ENCODE measurements at regions not wholly inside any gene's neighbourhood (a gene's known extent, or its start where the extent isn't known, plus 50 kb on each side); places are given as distances from the start of the nearest gene placed in this dataset.

DNA sequence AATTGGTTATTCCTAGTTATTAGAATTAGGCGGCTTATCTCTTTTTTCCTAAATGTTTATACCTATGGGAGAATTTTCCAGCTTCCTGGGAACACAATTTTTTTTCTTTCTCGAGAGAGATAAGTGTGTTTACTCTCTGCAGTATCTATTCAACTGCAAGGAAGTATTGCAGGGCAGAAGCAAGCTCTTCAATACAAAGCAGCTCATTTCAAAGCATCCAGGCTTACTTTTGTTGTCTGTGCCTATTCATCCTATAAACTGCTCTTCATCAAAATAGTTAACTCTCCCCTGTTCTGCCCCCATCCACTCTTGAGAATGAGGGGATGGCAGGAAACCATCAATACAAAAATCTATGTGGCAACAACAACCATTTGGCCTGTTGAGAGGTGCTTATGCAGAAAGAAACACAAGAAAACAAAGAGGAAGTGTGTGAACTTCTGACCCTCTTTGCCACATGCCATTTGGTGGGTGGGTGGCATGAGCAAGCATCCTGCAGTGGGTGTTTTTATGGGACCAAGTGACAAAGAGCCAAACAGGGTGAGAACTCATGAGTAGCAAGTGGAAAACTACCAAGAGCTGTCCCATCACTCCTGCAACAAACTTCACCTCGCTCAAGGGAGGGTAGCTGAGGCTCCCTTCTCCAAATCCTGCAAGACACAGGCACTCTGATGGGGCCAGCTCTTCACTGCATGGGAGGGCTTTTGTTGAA lies 50.6 kb upstream of the MRPS6 start:
- DNase-seq = no peak

DNA sequence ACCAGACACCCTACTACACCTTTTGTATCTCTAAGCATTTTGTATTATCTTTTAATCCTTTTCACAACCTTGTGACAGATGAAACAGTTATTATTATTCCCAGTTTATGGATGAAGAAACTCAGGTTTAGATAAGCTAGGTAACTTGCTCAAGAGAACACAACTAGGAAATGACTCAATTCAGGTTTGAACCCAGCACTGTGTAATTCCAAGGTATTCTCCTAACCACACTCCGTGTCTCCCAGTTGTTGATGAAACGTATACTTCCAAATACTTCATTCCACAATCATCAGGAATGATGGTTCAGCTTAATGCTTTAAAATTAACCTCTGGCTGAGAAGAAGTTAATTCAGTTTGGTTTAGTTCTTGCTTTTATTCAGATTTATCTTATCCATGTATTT lies 51.7 kb upstream of the MRPS6 start:
- DNase-seq = no peak

DNA sequence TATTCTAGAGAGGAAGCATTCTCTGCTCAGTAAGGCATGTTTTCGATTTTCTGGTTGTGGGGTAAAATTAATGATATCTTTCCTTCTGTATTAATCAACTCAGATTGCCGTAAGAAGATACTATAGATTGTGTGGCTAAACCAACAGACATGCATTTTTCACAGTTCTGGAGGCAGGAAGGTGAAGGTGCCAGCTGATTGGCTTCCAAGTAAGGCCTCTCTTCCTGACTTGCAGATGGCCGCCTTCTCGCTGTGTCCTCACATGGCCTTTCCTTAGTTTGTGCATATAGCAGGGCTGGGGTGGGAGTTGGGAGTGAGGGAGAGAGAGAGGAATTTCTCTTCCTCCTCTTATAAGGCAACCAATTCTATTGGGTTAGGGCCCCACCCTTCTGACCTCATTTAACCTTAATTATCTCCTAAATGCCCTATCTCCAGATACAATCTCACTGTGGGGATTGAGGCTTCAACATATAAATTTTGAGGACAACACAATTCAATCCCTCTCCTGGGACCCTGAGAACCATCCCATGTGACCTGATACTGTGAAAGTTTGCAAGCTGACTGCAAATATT lies 52.3 kb upstream of the MRPS6 start:
- no peak for DNase-seq

DNA sequence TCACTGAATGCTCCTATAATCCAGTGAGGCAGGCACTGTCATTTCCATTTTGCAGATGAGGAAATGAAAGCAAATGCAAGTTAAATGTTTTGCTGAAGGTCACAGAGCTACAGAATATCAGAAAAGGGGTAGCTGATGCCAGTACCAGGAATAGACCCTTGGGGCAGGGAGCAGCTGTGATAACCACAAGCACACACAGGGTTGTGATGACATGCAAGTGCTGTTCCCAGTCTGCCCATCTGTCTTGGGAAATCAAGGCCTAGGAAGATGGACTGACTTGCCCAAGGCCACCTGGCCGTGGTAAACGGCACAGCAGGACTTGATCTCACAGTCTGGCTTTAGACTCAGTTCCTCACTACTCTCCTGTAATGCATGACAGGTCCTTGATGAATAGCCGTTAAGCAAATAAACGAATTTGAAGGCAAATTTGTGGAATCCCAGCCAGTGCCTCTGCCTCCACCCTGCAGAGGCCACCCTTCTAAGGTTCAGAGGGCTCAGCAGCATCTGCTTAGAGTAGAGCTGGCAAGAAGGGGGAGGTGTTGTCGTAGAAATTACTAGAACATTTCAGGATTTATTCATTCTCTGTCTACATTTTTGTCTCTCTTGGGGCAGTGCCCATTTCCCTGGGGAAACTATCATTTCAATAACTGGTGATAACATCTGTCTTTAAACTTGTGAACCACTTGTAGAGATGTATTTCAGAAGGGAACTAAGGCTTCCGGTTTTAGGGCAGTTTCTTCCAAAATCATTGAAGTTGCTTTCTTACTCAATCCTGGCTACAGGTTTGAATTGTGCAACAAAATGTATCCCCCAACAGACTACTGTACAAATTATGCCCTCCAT lies 53.2 kb upstream of the MRPS6 start:
- DNase-seq = no peak

DNA sequence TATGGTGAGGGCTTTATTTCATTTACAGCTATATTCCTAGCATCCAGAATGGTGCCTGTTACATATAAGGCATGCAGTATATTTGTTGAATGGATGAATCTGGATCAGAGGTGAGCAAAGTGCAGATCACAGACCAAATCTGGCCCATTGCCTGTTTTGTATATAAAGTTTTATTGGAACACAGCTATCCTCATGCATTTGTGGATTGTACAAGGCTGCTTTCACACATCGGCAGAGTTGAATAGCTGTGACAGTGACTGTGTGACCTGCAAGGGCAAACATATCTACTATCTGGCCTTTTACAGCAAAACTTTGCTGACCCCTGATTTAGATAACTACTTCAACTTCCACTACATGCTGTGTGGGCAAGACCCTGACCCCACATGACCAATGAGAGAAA lies 54.0 kb upstream of the MRPS6 start:
- DNase-seq = no peak

DNA sequence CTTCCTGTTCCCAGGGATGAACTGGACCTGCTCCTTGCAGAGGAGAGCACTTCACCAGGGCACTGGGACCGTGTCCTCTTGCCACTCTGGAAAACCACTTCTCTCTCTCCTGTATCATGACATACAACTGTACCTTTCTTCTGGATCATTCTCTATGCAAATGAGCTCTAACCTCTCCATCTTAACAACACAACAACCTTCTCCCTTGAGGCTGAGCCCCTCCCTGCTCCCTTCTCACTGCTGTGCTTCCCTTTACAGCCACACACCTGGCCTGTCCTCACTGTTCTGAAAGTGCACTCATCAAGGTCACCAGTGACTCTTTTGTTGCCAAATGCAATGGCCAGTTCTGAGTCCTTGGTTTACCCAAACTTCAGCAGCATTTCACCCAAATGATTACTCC lies 54.5 kb upstream of the MRPS6 start:
- no peak for DNase-seq

DNA sequence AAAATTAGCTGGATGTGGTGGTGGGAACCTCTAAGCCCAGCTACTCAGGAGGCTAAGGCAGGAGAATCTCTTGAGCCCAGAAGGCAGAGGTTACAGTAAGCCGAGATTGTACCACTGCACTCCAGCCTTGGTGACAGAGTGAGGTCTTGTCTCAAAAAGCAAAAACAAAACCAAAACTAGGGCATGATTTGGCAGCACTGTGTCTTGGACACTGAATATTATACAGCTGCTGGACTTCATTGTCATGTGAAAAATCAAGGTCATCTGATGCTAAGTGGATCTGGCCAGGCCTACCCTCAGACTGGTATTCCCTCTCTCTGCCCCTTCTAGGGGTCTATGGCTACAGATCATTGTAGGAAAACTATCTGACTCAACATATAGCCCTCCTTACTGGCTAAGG lies 55.2 kb upstream of the MRPS6 start:
- no peak for DNase-seq

DNA sequence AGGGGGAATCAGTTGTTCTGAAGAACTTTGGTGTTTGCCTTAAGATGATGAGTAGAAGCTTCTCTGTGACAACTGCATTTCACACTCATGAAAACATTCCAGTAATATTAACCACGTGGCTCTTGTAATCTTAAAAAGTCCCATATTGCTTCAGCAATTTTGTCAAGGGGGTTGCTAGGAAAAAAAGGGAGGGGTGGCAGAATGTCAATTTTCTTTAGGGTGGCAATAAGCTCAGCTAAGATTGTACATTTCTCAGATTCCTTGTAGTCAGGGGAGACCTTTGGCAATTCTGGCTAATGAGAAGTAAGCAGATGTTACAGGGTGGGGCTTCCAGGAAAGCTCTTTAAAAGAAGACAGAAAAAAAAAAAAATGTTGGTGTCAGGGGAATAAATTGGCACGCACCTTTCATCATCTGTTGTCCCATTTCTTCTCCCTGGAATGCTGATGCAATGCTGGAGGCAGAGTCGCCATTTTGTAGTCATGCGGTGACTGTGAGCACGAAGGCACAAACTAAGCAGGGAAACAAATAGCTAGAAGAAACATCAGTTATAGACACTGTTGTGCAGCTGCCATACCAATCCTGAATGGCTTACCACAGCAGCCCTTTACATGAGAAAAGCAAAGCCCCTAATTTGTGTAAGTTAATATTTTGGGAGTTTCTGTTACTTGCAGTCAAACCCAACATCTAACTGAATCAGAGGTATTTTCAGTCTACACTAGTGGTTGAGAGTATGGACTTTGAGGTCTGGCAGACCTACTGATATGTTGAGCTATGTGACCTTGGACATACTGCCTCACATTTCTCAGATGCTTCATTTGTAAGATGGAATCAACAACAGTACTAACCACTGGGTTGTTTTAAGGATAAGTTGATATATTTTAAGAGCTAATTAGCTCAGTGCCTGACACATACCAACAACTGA lies 56.1 kb upstream of the MRPS6 start:
- DNase-seq = no peak

DNA sequence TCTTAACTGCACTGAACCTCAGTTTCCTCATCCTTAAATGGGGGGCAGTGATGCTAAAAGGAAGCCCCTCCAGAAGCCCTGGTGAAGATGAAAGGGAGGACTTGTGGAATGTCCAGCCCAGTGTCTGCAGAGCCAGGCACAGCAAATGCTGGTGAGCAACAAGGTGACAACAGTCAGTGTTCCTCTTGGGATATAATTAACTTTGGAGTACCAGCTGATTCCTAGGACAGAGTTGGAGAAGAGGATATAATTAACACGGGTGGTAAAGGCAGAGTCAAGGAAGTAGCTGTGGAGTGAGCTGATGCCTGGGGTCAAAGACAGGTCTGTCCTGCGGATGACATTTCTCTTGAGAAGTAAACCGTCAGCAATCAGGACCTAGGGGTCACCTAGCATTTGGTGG lies 60.7 kb upstream of the MRPS6 start:
- no peak for DNase-seq

DNA sequence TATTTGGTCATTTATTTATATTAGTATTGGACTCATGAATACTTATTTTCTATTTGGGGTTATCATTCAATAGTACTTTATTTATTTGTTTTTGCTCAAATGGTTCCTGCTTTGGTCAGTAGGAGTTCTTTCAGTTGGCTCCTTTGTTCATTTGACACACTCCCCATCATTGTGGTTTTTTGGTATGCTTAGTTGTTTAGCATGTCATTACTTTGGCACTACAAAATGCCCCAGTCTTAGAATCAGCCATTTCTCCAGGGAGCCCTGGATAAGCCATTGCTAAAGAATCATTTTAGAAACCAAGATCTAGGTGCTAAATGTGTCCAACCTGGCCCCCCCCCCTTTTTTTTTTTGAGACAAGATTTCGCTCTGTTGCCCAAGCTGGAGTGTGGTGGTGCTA lies 61.7 kb upstream of the MRPS6 start:
- DNase-seq = no peak

DNA sequence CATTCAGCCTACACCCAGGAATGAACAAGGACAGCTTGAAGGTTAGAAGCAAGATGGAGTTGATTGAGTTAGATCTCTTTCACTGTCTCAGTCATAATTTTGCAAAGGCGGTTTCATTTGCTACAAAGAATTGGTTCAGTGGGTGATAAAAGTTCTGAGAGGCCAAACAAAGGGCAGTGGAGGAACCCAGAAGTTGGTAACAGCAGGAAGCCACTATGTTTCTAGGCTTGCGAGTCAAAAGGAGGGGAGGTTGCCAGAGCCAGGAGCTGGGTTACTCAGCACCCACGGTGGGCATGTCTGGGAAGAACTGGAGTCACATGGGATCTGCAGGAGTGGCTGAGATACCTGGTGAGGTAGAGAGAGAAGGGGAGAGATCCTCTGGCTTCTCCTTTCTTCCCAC lies 64.2 kb upstream of the MRPS6 start:
- no peak for DNase-seq

DNA sequence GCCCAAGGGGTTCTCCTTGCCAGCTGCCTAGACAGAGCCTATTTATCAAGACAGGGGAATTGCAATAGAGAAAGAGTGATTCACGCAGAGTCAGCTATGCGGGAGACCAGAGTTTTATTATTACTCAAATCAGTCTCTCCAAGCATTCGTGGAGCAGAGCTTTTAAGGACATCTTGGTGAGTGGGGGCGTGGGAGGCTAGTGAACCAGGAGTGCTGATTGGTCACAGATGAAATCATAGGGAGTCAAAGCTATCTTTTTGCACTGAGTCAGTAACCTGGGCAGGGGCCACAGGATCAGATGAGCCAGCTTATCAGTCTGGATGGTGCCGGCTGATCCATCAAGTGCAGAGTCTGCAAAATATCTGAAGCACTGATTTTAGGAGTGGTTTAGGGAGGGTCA lies 64.8 kb upstream of the MRPS6 start:
- DNase-seq = no peak

DNA sequence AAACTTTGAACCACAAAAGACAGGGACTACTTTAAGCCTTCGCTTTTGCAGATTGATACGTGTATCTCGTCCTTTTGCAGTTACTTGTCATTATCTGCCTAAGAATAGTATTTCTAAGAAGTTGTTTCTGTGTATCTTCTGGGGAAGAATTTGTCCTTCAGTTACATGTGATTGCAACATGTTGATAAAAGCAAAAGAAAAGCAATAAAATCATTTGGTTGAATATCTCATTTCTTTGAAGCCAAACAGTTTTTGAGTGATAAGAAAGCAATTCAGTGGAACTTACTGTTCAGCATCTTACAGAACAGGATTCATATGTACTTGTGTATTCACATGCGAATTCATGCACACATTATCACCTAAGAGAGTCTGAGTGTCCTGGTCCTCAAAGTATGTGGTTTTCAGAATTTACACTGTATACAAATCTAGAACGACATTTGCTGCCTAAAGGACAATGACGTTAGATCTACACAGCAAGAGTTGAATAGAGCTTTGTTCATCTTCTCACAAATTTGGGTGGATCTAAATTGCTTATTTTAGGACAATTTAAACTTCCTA lies 66.7 kb upstream of the MRPS6 start:
- DNase-seq = no peak

DNA sequence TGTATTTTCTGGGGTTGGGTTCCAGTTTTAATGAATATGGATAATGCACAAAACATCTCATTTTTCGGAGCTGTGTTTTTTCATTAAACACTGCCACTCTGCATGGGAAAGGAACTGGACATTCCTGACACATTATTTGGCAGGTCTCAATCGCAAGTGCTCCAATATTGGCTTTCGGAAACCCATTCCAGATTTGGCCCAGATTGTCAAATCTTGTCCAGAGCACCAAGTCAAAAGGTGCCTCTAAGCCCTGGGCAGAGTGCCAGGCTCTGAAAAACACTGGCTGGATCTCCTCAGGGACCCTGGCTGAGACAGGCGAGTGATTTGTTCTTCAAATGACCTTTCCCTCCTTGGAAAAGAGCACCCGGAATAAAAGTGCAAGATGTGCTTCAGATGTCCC lies 68.4 kb upstream of the MRPS6 start:
- no peak for DNase-seq

DNA sequence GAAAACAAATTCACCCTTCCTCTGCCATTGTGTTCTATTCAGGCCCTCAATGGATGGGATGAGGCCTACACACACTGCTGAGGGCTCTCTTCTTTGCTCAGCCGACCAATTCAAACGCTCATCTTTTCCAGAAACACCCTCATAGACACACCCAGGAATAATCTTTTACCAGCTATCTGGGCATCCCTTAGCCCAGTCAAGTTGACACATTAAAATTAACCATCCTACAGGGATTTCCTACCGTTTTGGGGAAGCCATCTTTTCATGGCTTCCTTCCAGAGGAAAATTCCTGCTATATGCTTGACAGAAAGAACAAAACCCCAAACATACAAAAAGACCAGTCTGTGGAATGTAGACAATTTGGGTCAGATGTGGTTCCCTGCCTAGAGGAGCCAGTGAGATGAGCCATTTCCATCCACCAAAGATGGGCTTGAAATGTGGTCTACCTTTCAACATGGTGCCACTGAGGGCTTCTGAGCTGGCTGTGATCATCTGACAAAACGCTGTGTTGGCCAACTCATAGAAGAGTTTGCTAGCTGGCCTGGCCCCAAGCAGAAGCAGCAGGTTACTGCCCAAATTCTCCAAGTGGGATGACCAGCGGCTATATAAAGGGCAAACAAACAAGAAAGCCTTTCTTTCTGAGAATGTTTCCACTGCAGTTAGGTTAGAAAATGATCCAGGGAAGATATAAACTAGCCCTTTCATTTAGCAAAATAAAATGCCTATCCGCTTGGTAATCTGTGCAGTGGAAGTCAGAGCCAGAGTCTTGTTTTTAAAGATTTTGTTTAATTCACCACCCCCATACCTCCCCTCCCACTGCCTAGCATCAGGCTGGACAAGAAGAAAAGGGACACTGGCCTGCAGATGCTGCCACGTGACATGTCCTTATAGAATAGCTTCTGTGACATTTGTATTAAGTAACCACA lies 69.1 kb upstream of the MRPS6 start:
- DNase-seq = no peak

DNA sequence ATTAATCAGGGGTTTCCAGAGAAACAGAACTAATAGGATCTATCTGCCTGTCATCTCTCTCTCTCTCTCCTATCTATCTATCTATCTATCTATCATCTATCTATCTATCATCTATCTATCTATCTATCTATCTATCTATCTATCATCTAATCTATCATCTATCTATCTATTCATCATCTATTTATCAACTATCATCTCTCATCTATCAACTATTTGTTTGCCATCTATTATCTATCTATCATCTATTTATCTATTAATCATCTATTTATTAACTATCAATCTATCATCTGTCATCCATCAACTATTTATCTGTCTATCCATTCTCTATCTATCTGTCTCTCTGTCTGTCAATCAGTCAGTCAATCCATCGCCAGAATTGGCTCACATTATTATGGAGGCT lies 70.0 kb upstream of the MRPS6 start:
- no peak for DNase-seq

DNA sequence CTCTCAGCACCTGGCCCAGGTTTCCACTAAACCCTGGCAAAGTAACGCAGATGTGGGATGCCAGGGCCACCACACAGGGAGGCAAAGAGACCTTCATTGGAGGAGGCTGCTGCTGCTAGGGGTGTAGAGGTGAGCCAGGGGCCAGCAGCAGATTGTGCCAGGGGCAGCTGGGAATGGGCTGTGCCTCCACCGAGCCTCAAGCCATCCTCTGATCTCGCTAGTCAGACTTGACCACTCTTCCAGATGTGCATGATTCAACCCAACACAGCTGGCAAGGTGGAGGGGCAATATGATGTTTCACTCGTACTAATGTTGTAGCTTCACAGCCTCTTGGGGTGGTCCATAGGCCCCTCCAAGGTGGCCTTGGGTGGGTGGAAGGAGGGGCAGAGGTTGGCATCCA lies 73.0 kb upstream of the MRPS6 start:
- no peak for DNase-seq

DNA sequence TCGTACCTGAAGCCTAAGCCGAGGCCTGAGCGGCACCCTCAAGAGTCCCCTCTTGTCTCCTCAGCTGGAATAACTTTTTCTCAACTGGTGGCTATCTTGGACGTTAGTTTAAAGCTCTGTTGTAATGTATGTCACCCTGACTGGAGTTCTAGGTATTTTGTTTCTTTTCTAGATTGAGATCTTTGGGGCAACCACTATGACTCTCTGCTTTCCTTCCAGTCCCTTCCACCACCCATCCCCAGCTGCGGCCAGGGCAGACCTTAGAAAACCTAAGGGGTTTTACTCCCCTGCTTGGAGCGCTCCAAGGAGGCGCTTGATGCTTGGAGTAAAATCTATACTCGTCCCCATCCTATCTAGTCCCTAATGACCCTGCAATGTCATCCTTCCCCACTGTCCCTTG lies 74.6 kb upstream of the MRPS6 start:
- DNase-seq = no peak

DNA sequence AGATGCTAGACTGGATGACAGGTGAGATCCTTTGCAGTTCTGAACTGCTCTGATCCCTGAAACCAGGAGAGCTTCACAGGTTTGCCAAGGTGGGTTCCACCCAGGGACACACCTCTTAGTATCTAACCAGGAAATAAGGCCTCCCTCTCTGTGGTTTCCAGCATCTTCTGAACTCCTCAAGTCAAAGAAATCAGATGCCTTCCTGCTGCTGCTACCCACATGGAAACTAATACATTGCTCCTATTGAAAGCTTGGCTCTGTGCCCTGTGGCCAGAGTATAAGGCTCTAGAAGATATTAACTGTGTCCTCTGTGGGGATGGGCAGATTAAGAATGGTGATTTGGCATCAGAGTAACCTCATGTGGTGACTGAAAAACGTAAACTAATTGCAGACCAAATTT lies 75.0 kb upstream of the MRPS6 start:
- DNase-seq = no peak

DNA sequence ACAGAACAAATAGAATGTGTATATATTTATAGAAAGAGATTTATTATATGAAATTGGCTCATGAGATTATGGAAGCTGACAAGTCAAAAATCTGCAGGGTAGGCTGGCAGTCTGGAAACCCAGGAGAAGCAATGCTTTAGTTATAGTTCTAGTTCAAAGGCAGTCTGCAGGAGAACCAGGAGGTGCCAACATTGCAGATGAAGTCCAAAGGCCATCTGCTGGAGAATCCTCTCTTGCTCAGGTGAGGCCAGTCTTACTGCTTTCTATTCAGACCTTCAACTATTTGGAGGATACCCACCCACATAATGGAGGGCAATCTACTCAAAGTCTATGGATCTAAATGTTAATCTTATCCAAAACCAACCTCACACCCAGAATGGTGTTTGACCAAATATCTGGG lies 75.9 kb upstream of the MRPS6 start:
- no peak for DNase-seq

DNA sequence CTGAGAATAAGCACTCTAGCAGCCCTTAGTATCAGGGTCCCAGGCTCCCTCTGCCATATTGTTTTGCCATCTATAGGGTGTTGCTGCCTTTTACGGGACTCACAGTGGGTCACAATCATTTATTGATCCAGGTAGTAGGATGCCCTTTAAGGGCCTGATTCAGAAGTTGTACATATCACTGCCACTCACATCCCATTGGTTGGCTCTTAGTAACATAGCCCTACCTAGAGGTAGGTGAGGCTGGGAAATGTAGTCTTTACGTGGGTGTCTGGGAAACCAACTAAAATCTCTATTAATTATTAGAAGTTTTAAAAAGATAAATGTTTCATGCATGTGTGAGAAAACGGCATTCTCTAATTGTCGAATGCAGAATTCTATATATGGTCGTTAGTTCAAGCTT lies 78.8 kb upstream of the ATP5PO start:
- no peak for DNase-seq

Data from NCI-H1105 treated with DMSO at 0.1 percent for 48 hours (cell line).